Activated CD4-positive, alpha-beta T cell treated with anti-CD3 and anti-CD28 coated beads for 36 hours (primary cell): ENCODE measurements at regions not wholly inside any gene's neighbourhood (a gene's known extent, or its start where the extent isn't known, plus 50 kb on each side); places are given as distances from the start of the nearest gene placed in this dataset.

Experiments
- ATAC-seq: fragments of 200-7000 bp; cut with Tn5 transposase; one replicate; pipeline ENCODE4 v1.10.0; 2021; ENCODE audit warnings: mild to moderate bottlenecking, moderate library complexity
- CTCF ChIA-PET: fragments of 350-600 bp; sonication (Branson Sonifier 250); formaldehyde crosslinking; loops from one replicate; lab custom pipeline; 2021; ENCODE audit warnings: antibody characterized with exemption; lab: Charles Lee
- POLR2A ChIA-PET: fragments of 350-600 bp; sonication (Branson Sonifier 250); formaldehyde crosslinking; loops from one replicate; lab custom pipeline; 2021; ENCODE audit warnings: antibody characterized with exemption, inconsistent platforms; lab: Charles Lee
- DNase-seq: peaks from one replicate; pipeline ENCODE4 v3.0.0-alpha.2; 2020
- H3K27ac Mint-ChIP-seq: one replicate; pipeline ENCODE4 v1.8.0; 2021; ENCODE audit warnings: mixed read lengths
- H3K27me3 Mint-ChIP-seq: one replicate; pipeline ENCODE4 v1.8.0; 2021; ENCODE audit warnings: mixed read lengths
- H3K36me3 Mint-ChIP-seq: one replicate; pipeline ENCODE4 v1.8.0; 2021; ENCODE audit warnings: low read depth, mixed read lengths
- H3K4me1 Mint-ChIP-seq: one replicate; pipeline ENCODE4 v1.8.0; 2021; ENCODE audit warnings: mixed read lengths
- H3K4me3 Mint-ChIP-seq: one replicate; pipeline ENCODE4 v1.8.0; 2021; ENCODE audit warnings: mild to moderate bottlenecking, moderate library complexity, mixed read lengths
- H3K9me3 Mint-ChIP-seq: one replicate; pipeline ENCODE4 v1.8.0; 2021; ENCODE audit warnings: low read depth, mixed read lengths
- intact Hi-C, 2 experiments: fragments of 100-400 bp; cut with DNase I in 1 of 2; cut with micrococcal nuclease in 1 of 2; formaldehyde crosslinking; loops; one replicate each; pipeline versions ENCODE4 v1.14.2 to v1.15.1; 2022 to 2024; cut with DNase I, micrococcal nuclease

- DNase-seq (no peak), ATAC-seq (no peak)
- no peak overlapping the region for H3K27ac Mint-ChIP-seq
- H3K9me3 Mint-ChIP-seq, result no peaks in the 10 kb centered on the region
- POLR2A ChIA-PET, result interaction anchor here (0.6 kb wide), 1 partner anchor 26 kb away, joined by 9 read pairs; no protein-coding TSS in a partner anchor
- peaks cover 15% of the 10 kb centered on the region for H3K4me1 Mint-ChIP-seq
- H3K4me3 Mint-ChIP-seq, result no peak overlapping the region
- intact Hi-C loops, result no loop called here
- no peaks in the 10 kb centered on the region for H3K27me3 Mint-ChIP-seq
- CTCF ChIA-PET, result interaction anchor here (0.6 to 1.3 kb wide), 3 partner anchors 12 to 60 kb away, joined by 3 to 4 read pairs (median 3); no protein-coding TSS in a partner anchor
- peaks cover 19% of the 10 kb centered on the region for H3K36me3 Mint-ChIP-seq
Observed at GRCh38 chr14:71527838-71528237, 404.4 kb upstream of the RGS6 start.

GRCh38 chr14:71529848-71530247 is 402.4 kb upstream of the RGS6 start:
- no peak for DNase-seq
- peaks cover 2% of the 10 kb centered on the region for H3K4me1 Mint-ChIP-seq
- no peaks in the 10 kb centered on the region for H3K9me3 Mint-ChIP-seq
- no peak overlapping the region for H3K27ac Mint-ChIP-seq
- ATAC-seq, result no peak
- ChIA-PET CTCF (no interaction called here), POLR2A (no interaction called here)
- no peak overlapping the region for H3K4me3 Mint-ChIP-seq
- H3K36me3 Mint-ChIP-seq, result peaks cover 19% of the 10 kb centered on the region
- no peaks in the 10 kb centered on the region for H3K27me3 Mint-ChIP-seq
- intact Hi-C loops, result no loop called here

- no peaks in the 10 kb centered on the region for H3K27me3 Mint-ChIP-seq
Observed at GRCh38 chr14:71532344-71532743, 399.9 kb upstream of the RGS6 start.

GRCh38 chr14:71532790-71533189 is 399.4 kb upstream of the RGS6 start:
- ATAC-seq (no peak), DNase-seq (no peak)
- intact Hi-C loops, result no loop called here
- POLR2A ChIA-PET, result no interaction called here
- no peaks in the 10 kb centered on the region for H3K9me3 Mint-ChIP-seq
- peaks cover 10% of the 10 kb centered on the region for H3K4me1 Mint-ChIP-seq
- peaks cover 15% of the 10 kb centered on the region for H3K36me3 Mint-ChIP-seq
- H3K27me3 Mint-ChIP-seq, result no peaks in the 10 kb centered on the region
- CTCF ChIA-PET, result no interaction called here
- no peak overlapping the region for H3K27ac Mint-ChIP-seq
- no peak overlapping the region for H3K4me3 Mint-ChIP-seq

More at GRCh38 chr14:71532344-71532743, 399.9 kb upstream of the RGS6 start:
- DNase-seq (no peak), ATAC-seq (no peak)
- H3K36me3 Mint-ChIP-seq, result peaks cover 15% of the 10 kb centered on the region
- H3K4me1 Mint-ChIP-seq, result peaks cover 6% of the 10 kb centered on the region
- H3K4me3 Mint-ChIP-seq, result no peak overlapping the region
- CTCF ChIA-PET, result no interaction called here
- H3K27ac Mint-ChIP-seq, result no peak overlapping the region
- H3K9me3 Mint-ChIP-seq, result no peaks in the 10 kb centered on the region
- intact Hi-C loops, result no loop called here
- POLR2A ChIA-PET, result no interaction called here

- no peaks in the 10 kb centered on the region for H3K9me3 Mint-ChIP-seq
- no peak overlapping the region for H3K27ac Mint-ChIP-seq
- no peaks in the 10 kb centered on the region for H3K27me3 Mint-ChIP-seq
- ATAC-seq (no peak), DNase-seq (no peak)
- ChIA-PET POLR2A (no interaction called here), CTCF (no interaction called here)
- H3K4me3 Mint-ChIP-seq, result no peak overlapping the region
- intact Hi-C loops, result no loop called here
- H3K36me3 Mint-ChIP-seq, result peaks cover 15% of the 10 kb centered on the region
- peaks cover 10% of the 10 kb centered on the region for H3K4me1 Mint-ChIP-seq
Observed at GRCh38 chr14:71533390-71533789, 398.8 kb upstream of the RGS6 start.

- peaks cover 15% of the 10 kb centered on the region for H3K36me3 Mint-ChIP-seq
- no peak overlapping the region for H3K27ac Mint-ChIP-seq
- peaks cover 14% of the 10 kb centered on the region for H3K4me1 Mint-ChIP-seq
- ATAC-seq (no peak), DNase-seq (no peak)
- no peak overlapping the region for H3K4me3 Mint-ChIP-seq
- ChIA-PET POLR2A (no interaction called here), CTCF (no interaction called here)
- no peaks in the 10 kb centered on the region for H3K9me3 Mint-ChIP-seq
- no peaks in the 10 kb centered on the region for H3K27me3 Mint-ChIP-seq
- intact Hi-C loops, result no loop called here
Observed at GRCh38 chr14:71533800-71534199, 398.4 kb upstream of the RGS6 start.

GRCh38 chr14:71534506-71534905 is 397.7 kb upstream of the RGS6 start:
- ChIA-PET POLR2A (interaction anchor here (0.7 kb wide), 1 partner anchor 87 kb away, joined by 3 read pairs; no protein-coding TSS in a partner anchor), CTCF (no interaction called here)
- Mint-ChIP-seq H3K36me3 (peaks cover 15% of the 10 kb centered on the region), H3K4me3 (no peak overlapping the region), H3K27me3 (no peaks in the 10 kb centered on the region), H3K9me3 (no peaks in the 10 kb centered on the region), H3K4me1 (peaks cover 17% of the 10 kb centered on the region), H3K27ac (no peak overlapping the region)
- no peak for DNase-seq
- intact Hi-C loops, result no loop called here
- no peak for ATAC-seq

- no peak overlapping the region for H3K4me3 Mint-ChIP-seq
- H3K27me3 Mint-ChIP-seq, result no peaks in the 10 kb centered on the region
Observed at GRCh38 chr14:71536015-71536740, 396.1 kb upstream of the RGS6 start.

GRCh38 chr14:71536927-71537772 is 395.1 kb upstream of the RGS6 start:
- DNase-seq, result no peak
- ChIA-PET CTCF (no interaction called here), POLR2A (no interaction called here)
- H3K27me3 Mint-ChIP-seq, result no peaks in the 10 kb centered on the region
- H3K9me3 Mint-ChIP-seq, result no peaks in the 10 kb centered on the region
- intact Hi-C loops, result no loop called here
- no peak overlapping the region for H3K4me3 Mint-ChIP-seq
- H3K27ac Mint-ChIP-seq, result no peak overlapping the region
- H3K36me3 Mint-ChIP-seq, result peaks cover 3% of the 10 kb centered on the region
- peaks cover 20% of the 10 kb centered on the region for H3K4me1 Mint-ChIP-seq
- ATAC-seq, result no peak

More at GRCh38 chr14:71536015-71536740, 396.1 kb upstream of the RGS6 start:
- Mint-ChIP-seq H3K36me3 (peaks cover 3% of the 10 kb centered on the region), H3K9me3 (no peaks in the 10 kb centered on the region), H3K4me1 (peaks cover 19% of the 10 kb centered on the region), H3K27ac (no peak overlapping the region)
- POLR2A ChIA-PET, result no interaction called here
- ATAC-seq (no peak), DNase-seq (no peak)
- CTCF ChIA-PET, result interaction anchor here (0.8 kb wide), 1 partner anchor 18 kb away, joined by 3 read pairs; no protein-coding TSS in a partner anchor
- intact Hi-C loops, result no loop called here

- Mint-ChIP-seq H3K9me3 (no peaks in the 10 kb centered on the region), H3K36me3 (no peaks in the 10 kb centered on the region), H3K4me1 (peaks cover 27% of the 10 kb centered on the region), H3K4me3 (no peak overlapping the region), H3K27ac (no peak overlapping the region), H3K27me3 (no peaks in the 10 kb centered on the region)
- intact Hi-C loops, result no loop called here
- DNase-seq (no peak), ATAC-seq (no peak)
- POLR2A ChIA-PET, result no interaction called here
- CTCF ChIA-PET, result interaction anchor here (0.7 kb wide), 1 partner anchor 264 kb away, joined by 5 read pairs; no protein-coding TSS in a partner anchor
Observed at GRCh38 chr14:71538288-71538687, 393.9 kb upstream of the RGS6 start.

- Mint-ChIP-seq H3K4me3 (no peak overlapping the region), H3K36me3 (no peaks in the 10 kb centered on the region), H3K9me3 (no peaks in the 10 kb centered on the region), H3K4me1 (peaks cover 25% of the 10 kb centered on the region), H3K27me3 (no peaks in the 10 kb centered on the region), H3K27ac (no peak overlapping the region)
- ATAC-seq, result no peak
- intact Hi-C loops, result no loop called here
- DNase-seq, result no peak
- ChIA-PET POLR2A (no interaction called here), CTCF (interaction anchor here (0.6 to 1.3 kb wide), 3 partner anchors 12 to 264 kb away, joined by 3 to 5 read pairs (median 3); no protein-coding TSS in a partner anchor)
Observed at GRCh38 chr14:71538938-71539649, 393.1 kb upstream of the RGS6 start.
